ENCODE measurements at regions not wholly inside any gene's neighbourhood (a gene's known extent, or its start where the extent isn't known, plus 50 kb on each side); places are given as distances from the start of the nearest gene placed in this dataset.
A peak's percentile ranks its signal among the peaks of the same experiment; 100 is the strongest.

GRCh38 chr1:58862728-58863385, 79.0 kb upstream of the JUN start:
- no peak for DNase-seq (ENCODE audit: low read depth)

GRCh38 chr1:58864654-58865053, 80.8 kb upstream of the JUN start:
- no peak for DNase-seq (ENCODE audit: low read depth)

GRCh38 chr1:58866578-58866977, 82.7 kb upstream of the JUN start:
- no peak for DNase-seq (ENCODE audit: low read depth)

DNA sequence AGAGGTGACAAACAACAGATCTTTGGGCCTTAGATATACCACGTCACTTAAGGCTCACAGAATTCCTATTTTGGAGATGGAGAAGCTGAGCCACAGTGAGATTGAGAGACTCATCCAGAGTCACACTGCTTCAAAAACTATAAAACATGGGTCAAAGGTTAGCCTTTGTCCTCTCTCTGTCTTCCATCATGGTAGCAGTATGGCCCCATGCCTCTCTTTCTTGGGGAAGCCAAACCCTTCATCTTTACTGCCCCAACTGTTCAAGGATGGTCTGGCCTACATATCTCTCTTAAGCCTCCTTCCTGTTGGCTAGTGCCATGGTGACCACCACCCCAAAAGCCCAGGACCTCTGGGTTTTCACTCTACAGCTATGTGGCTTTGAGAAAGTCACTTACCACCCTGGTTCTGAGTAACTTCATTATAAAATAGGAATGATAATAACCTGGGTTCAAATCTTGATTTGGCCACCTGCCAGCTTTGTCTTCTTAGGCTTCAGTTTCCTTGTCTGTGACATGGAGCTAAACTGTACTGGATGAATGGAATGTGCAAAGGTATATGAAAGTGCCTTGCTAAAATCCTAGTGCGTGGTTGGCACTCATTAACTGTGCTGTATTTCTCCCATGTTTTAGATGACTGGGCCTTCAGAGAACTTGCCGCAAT, 85.9 kb upstream of the JUN start:
- DNase-seq (ENCODE audit: low read depth) = no peak

DNA sequence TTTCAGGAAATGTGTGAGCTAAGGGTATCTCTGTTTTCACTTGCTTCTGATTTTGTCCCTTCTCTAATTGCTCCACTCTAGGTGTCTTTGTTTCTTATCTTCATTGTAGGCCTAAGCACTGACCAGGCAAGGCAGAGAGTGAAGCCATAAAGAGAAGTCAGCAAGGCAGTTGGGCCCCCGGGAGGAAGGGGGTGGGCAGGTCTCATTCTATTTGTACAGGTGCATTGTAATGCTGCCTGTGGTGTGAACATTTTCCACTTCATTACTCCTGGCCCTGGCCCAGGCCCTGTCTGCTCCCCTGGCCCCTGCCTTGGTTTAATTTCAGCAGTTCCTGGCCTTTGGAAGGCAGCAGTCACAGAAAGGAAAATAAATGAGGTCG, 86.4 kb upstream of the JUN start:
- DNase-seq (ENCODE audit: low read depth) = no peak

GRCh38 chr1:58874342-58874741, 90.5 kb upstream of the JUN start:
- DNase-seq (ENCODE audit: low read depth) = no peak

- DNase-seq (ENCODE audit: low read depth) = no peak
These were observed 91.2 kb upstream of the JUN start for GRCh38 chr1:58874757-58875755.

GRCh38 chr1:58879464-58879863, 95.6 kb upstream of the JUN start:
- DNase-seq (ENCODE audit: low read depth) = no peak

- no peak for DNase-seq (ENCODE audit: low read depth)
These were observed 96.7 kb upstream of the JUN start for GRCh38 chr1:58880592-58880991.

DNA sequence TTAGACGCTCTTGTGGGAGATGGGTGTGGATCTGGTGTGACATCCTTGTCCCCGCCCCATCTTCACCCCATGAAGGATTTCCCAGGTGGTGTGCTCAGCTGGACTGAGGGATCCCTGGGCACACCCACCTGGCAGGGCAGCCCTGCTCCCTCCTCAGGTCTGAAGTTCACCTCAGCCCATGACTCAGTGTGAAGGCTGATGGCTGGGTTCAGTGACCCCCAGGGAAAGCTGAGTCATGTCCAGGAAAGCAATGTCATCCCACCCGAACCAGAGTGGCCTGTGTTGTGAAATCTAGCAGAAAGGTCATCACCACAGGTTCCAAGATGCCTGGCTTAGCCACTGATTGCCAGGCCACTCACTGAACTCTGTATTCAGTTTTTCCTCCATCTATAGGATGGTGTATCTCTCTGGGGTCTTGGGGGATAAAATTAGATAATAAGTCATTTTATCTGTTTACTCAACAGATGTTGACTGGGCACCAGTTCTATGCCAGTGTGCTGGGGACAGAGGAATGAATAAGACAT, 97.7 kb upstream of the JUN start:
- DNase-seq (ENCODE audit: low read depth) = peak; percentile 88

DNA sequence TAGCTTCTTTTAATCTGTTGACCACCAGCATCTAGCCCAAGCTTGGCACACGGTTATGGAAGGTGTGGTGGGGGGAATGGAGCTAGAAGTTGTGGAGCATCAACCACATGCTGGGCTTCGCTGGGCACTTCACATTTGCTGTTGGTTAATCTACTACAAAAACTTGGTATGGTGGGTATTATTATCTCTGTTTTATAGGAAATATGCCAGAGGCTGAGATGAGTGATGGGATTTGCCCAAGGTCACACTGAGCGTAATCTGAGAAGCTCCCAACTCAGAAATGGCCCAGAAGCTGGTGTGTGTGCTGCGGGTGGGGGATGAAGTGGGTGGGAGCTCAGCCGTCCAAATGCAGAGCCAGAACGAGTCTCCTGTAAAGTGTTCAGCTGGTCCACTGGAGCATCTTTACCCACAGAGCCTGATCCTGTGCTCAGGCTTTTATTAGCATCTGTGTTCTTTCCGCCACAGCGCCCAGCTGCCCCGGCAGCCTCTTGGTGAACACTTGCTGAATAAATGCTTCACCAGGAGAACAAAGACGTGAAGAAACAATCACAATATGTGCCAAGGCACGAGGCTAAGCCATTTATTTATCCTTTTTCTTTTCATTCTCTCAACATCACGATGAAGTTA, 98.6 kb upstream of the JUN start:
- no peak for DNase-seq (ENCODE audit: low read depth)

DNA sequence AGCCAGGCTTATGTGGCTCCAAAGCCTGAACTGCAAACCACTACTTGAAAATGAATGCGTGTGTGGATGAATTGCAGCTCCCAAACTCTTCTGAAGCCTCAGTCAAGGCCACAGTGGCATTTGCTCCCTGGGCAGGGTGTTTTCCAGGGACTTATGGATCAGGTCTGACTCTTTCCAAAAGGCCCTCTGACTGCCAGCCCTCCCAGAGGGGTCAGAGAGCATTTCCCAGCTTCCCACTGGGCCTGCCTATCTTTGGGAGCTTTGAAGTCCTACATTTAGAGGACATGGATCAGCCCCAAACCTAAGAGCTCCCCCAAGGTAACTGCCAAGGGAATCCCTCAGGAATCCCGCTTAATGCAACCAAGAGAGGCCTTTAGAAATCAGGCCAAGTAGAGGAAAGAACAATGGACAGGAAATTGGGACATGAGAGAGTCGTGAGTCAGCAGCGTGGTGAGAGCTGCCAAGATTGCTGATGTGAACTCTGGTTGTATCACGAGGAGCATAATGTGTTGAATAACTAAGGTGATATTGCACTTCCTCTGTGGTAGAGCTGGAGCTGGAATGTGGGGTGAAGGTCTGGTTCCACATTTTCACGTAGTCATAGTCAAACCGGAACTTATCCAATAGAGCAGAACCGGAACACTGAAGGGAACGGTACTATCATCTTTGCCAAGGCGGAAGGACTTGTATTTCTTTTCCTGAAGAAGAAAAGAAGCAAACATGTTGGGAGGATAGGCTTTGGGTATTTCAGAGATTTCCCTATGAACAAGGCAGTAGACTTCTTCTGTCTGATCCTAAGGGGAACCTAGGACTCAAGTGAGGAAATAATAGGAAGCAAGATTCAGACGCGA, 99.4 kb upstream of the JUN start:
- peak; percentile 98 for DNase-seq (ENCODE audit: low read depth)

GRCh38 chr1:58883888-58884482, 100.1 kb upstream of the JUN start:
- DNase-seq (ENCODE audit: low read depth) = no peak

DNA sequence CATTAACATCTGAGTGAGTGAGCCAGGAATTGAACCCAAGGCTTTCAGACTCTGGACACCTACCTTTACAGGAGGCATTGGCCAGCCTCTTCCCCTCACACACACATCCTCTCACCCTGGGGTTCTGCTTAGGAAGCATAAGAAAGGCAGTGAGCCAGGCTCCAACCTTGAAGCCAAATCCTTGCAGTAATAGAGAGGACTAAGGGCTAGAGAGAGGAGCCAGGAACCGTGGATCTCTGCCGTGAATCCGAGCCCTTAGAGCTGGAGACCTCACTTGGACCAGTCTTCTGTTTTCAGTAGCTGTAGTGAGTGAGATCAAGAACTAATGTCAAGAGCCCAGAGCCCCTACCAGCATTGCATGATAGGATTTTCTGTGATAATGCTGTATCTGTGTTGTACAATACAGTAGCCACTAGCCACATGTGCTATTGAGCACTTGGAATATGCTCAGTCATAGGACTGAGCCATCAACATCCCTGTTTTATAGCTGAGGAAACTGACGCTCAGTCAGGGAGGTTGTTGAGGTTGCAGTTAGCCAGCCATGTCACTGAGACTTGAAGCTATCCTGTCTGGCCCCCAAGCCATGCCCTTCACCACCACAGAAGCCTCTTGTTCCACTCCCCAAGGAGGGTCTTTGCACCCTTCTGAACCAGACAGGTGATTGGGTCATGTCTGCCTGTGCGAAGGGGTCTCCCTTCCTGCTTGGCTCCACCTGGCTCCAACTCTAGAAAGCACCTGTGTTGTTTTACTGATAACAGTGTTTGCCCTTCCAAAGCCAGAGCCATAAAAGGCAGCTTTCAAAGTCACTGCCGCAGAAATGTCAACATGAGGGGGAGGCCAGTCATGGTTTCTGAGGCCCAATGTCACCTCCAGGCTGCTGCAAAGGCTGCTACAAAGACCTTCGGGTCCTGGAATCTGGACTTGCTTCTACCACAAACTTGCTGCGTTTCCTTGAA, 101.1 kb upstream of the JUN start:
- DNase-seq (ENCODE audit: low read depth) = no peak

DNA sequence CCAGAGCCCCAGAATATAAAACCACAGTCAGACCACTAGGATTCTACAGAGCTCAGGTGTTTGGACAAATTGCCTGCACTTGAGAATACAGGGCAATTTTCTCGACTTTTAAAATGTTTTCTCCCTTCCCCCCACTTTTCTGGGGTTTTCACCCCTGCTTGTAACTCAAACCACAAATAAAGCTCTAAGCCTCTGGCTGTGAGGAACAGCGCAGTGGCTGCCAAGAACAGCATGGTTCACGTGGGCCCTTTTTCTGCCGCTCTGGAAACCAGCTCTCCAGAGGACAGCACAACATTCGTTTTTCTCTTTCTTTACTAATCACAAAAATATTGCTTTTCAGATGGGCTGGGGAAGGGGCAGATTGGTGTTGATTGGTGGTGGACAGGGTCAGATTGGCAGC, 102.2 kb upstream of the JUN start:
- no peak for DNase-seq (ENCODE audit: low read depth)

- DNase-seq (ENCODE audit: low read depth) = no peak
These were observed 102.8 kb upstream of the JUN start for GRCh38 chr1:58886611-58887010.

DNA sequence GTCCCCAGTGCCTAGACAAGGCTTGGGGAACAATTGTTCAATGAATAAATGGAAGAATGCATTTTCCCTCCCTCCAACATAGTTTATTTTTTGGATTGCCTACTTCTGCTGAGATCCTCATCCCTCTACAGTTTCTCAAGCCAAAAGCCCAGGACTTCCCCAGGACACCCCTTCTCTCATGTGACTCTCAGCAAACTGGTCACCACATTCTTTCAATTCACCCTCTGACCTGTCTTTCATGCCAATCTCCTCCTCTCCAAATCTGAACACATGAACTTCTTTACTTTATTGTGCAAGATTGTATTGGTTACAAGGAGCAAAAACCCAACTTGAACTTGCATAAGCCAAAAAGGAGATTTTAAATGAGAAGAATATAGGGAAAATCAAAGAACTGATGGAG, 103.2 kb upstream of the JUN start:
- DNase-seq (ENCODE audit: low read depth) = no peak

DNA sequence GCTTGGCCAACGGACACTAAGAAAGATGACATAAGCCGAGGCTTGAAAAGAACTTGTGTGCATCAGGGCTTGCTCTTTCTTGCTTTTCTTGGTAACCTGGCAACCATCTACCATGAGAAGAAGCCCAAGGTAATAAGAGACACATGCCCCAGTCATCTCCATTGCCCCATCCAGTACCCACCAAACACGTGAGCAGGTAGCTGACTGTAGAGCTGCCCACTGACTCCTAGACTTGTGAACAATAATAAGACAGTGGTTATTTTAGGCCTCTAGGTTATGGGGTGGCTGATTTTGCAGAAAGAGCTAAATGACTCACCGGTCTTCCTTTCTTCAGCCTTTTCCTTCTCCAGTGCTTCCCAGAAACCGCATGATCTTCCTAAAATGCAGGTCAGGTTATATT, 105.0 kb upstream of the JUN start:
- DNase-seq (ENCODE audit: low read depth) = no peak

DNA sequence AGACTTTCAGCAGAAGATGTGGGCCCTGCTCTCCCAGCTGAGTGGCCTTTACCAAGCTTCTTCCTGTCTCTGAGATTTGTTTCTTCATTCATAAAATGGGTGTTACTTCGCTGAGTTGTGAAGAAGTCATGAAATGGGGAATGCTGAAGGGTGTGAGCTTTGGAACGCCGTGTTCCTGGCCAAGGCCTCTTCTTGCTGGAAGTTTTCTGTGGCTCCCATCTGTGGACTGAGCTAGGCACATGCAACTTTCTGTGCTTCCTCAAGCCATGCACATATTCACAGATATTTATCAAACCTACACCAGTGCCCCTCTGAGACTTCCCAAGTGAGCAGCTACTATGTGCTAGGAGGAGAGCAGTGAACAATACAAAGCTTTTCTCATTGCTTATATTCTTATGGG, 106.3 kb upstream of the JUN start:
- DNase-seq (ENCODE audit: low read depth) = no peak

- DNase-seq (ENCODE audit: low read depth) = no peak
These were observed 106.8 kb upstream of the JUN start for GRCh38 chr1:58890609-58891008.
